ENCODE measurements at regions not wholly inside any gene's neighbourhood (a gene's known extent, or its start where the extent isn't known, plus 50 kb on each side); places are given as distances from the start of the nearest gene placed in this dataset.

DNA sequence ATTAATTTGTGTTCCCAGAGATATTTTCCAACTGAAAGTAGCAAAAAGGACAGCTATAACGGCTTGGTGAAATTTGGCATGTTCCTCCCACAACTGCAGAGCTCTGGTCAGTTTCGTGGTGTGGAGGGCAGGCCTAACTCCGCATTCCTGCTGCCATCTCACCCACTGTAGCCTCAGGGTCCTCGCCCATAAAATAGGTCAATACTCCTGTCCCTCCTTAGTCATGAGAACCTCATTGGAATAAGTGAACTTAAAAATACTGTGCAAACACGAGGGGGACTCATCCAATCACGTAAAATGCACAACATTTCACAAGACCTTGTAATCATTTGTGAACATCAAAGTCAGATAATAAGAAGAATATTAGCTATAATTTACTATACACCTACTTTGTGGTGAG is 143.5 kb upstream of the NCKAP5 start:
- WGBS, 10 experiments, result 48 to 100% (median 67%) methylated on average over 1 to 6 of the region's 6 CpGs; no CpG with 5 or more reads in 3 of the 10 experiments
- Histone ChIP-seq H3K4me1 (replicated peaks in 1 of 2) (peaks cover 19% of the 10 kb centered on the region in 2 donors), H3K27ac (no peak overlapping the region), H3K4me3 (no peak overlapping the region)
- in situ Hi-C loops (cut with MboI; ENCODE audit: low pct_unique_long_range_greater_than_20kb in 2 of 9, low sequenced_read_pairs in 9 of 9, unreplicated experiment in 9 of 9), result no loop called here
- ATAC-seq (replicated peaks in 6 of 8), result peak in 1 of 8 experiments; percentile 2

DNA sequence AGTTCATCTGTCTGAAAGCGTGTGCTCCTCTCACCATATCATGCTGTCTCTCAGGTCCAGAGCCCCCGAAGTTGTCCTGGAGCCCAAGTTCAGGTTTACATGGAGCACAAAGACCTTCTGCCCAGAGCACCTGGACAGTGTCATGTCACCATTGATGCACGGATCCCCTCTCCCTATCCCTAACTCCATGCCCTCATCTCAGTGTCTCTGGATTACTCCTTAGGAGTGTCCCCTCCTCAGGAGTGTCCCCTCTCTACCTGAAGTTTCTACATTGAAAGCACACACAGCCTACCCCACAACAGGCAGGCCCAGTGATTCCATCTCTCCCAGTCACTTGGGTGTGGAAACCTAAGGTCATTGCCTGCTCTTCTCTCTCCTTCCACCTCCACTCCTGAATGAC is 144.1 kb upstream of the NCKAP5 start:
- no peak overlapping the region for H3K27ac ChIP-seq
- peaks cover 19% of the 10 kb centered on the region in 2 donors for H3K4me1 ChIP-seq (replicated peaks in 1 of 2)
- ATAC-seq (replicated peaks in 6 of 8), result no peak
- WGBS, 10 experiments, result 40 to 100% (median 90%) methylated on average over 1 to 3 of the region's 3 CpGs; no CpG with 5 or more reads in 5 of the 10 experiments
- H3K4me3 ChIP-seq, result no peak overlapping the region
- in situ Hi-C loops (cut with MboI; ENCODE audit: low pct_unique_long_range_greater_than_20kb in 2 of 9, low sequenced_read_pairs in 9 of 9, unreplicated experiment in 9 of 9), result no loop called here

DNA sequence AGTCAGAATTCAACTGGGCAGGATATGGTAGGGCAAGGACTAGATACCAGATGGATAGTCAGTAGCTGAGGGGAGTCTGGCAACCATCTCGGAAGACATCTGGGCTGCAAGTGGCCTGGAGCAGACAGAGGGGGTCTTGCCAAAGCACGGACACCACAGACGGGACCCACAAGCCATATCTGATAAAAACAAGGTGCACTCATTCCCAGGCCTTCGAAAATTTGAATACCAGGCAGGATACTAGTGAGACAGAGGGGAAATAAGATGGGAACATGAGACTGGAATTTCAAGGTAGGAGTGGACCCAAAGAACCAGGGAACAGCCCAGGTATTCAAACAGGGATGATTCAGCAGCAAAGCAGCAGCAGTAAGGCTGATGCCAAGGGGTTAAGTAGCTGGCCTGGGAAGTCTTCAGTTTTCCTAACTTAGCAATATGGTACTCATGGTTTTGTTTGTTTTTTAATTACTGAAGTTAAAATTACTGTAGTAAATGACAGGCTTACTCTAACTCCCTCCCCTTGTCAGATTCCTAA is 144.9 kb upstream of the NCKAP5 start:
- 30 to 100% (median 91%) methylated on average over 1 to 2 of the region's 4 CpGs; no CpG with 5 or more reads in 4 of the 10 experiments for WGBS, 10 experiments
- no peak for ATAC-seq (replicated peaks in 6 of 8)
- Histone ChIP-seq H3K4me3 (no peak overlapping the region), H3K27ac (no peak overlapping the region), H3K4me1 (replicated peaks in 1 of 2) (peaks cover 19% of the 10 kb centered on the region in 2 donors)
- in situ Hi-C loops (cut with MboI; ENCODE audit: low pct_unique_long_range_greater_than_20kb in 2 of 9, low sequenced_read_pairs in 9 of 9, unreplicated experiment in 9 of 9), result no loop called here

DNA sequence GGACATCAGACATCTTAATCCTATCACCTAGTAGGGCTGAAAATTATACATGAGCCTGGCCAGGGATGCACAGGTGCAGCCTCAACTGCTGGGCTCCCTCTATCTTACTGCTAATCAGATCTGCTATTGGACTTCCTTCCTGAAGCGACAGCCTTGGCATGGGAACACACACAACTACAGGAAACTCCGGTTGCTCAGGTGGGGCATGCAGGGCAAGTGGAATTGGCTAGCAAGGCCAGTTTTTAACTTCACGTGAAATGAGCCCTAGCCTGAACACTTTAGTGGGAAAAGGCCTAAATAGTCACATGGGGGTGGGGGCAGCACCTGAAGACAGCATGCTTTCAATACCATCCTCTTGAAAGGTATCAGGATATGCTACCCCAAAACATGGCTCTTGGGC is 147.9 kb upstream of the NCKAP5 start:
- 83 to 100% (median 96%) methylated on average over 1 to 3 of the region's 3 CpGs; no CpG with 5 or more reads in 2 of the 10 experiments for WGBS, 10 experiments
- no peak for ATAC-seq (replicated peaks in 6 of 8)
- in situ Hi-C loops (cut with MboI; ENCODE audit: low pct_unique_long_range_greater_than_20kb in 2 of 9, low sequenced_read_pairs in 9 of 9, unreplicated experiment in 9 of 9), result no loop called here
- H3K27ac ChIP-seq, result no peak overlapping the region
- H3K4me1 ChIP-seq (replicated peaks in 1 of 2), result peaks cover 8 to 9% of the 10 kb centered on the region in 2 donors
- no peak overlapping the region for H3K4me3 ChIP-seq

DNA sequence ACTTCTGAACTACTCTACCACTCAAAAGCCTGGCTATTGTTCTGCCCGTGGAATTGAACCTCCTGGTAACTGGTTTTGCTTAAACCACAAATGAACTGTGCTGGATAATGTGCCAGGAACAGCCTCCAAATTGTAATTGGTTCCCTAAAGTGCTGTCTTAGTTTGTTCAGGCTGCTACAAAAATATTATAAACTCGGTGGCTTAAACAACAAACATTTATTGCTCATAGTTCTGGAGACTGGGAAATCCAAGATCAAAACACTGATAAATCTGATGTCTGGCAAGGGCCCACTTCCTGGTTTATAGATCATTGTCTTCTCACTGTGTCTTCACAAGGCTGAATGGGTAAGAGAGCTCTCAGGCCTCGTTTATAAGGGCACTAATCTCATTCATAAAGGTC is 149.2 kb upstream of the NCKAP5 start:
- 19 to 100% (median 80%) methylated on average over 1 to 3 of the region's 3 CpGs; no CpG with 5 or more reads in 4 of the 10 experiments for WGBS, 10 experiments
- in situ Hi-C loops (cut with MboI; ENCODE audit: low pct_unique_long_range_greater_than_20kb in 2 of 9, low sequenced_read_pairs in 9 of 9, unreplicated experiment in 9 of 9), result no loop called here
- no peak for ATAC-seq (replicated peaks in 6 of 8)
- no peak overlapping the region for H3K27ac ChIP-seq
- H3K4me1 ChIP-seq (replicated peaks in 1 of 2), result no peaks in the 10 kb centered on the region
- H3K4me3 ChIP-seq, result no peak overlapping the region

DNA sequence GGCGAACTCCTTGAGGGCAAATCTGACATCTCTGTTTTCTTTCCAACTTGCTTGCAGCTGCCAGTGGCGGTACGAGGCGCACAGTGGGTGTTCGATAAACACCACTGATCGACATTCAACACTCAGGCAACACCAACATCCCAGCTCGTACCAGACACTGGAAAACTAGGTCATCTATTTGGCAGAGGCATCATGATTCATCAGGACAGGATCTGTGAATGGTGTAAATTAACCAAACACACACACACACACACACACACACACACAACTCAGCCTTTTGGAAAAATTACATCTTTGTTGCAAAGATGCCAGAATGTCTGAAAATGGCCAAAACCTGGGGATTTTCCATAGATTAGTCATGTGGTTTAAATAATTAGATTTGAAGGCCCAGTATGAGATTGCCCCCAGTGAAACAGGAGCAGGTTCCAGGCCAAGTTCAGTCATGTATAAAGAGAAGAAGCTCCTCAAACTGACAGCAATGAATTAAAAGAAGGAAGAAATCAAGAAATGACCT is 150.5 kb upstream of the NCKAP5 start:
- in situ Hi-C loops (cut with MboI; ENCODE audit: low pct_unique_long_range_greater_than_20kb in 2 of 9, low sequenced_read_pairs in 9 of 9, unreplicated experiment in 9 of 9), result no loop called here
- no peaks in the 10 kb centered on the region for H3K4me1 ChIP-seq (replicated peaks in 1 of 2)
- WGBS, 10 experiments, result 16 to 100% (median 91%) methylated on average over 1 to 7 of the region's 7 CpGs; no CpG with 5 or more reads in 4 of the 10 experiments
- ATAC-seq (replicated peaks in 6 of 8), result peak in 2 of 8 experiments; percentile 20 to 81
- H3K27ac ChIP-seq, result no peak overlapping the region
- H3K4me3 ChIP-seq, result no peak overlapping the region

DNA sequence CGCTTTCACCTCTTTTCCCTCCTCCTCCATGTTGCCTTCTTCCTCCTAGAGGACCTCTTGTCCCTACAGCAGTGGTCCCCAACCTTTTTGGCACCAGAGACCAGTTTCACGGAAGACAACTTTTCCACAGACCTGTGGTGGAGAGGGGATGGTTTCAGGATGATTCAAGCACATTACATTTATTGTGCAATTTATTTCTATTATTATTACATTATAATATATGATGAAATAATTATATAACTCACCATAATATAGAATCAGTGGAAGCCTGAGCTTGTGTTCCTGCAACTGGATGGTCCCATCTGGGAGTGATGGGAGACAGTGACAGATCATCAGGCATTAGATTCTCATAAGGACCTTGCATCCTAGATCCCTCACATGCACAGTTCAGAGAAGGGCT is 152.2 kb upstream of the NCKAP5 start:
- no peak for ATAC-seq (replicated peaks in 6 of 8)
- in situ Hi-C loops (cut with MboI; ENCODE audit: low pct_unique_long_range_greater_than_20kb in 2 of 9, low sequenced_read_pairs in 9 of 9, unreplicated experiment in 9 of 9), result no loop called here
- Histone ChIP-seq H3K4me1 (replicated peaks in 1 of 2) (no peaks in the 10 kb centered on the region), H3K27ac (no peak overlapping the region), H3K4me3 (no peak overlapping the region)
- WGBS, 10 experiments, result 80 to 100% (median 100%) methylated on average over 1 to 2 of the region's 2 CpGs; no CpG with 5 or more reads in 3 of the 10 experiments

DNA sequence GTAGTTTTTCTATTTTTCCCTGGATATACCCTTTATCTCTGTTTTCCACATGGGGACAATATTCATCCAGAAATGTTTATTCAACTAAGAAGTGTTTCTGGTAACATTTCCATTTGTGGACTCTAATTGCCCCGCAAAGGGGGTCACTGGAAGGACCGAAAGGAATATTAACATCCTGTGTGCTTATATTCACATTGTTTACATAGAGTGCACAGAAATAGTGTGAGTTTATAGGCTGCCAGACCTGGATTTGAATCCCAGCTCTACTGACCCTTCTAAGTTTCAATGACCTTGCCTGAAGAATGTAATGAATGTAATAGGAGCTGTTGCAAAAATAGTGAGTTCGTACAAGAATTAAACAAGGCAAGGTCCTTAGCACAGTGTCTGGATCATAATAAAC is 152.9 kb upstream of the NCKAP5 start:
- in situ Hi-C loops (cut with MboI; ENCODE audit: low pct_unique_long_range_greater_than_20kb in 2 of 9, low sequenced_read_pairs in 9 of 9, unreplicated experiment in 9 of 9), result no loop called here
- Histone ChIP-seq H3K27ac (no peak overlapping the region), H3K4me3 (no peak overlapping the region), H3K4me1 (replicated peaks in 1 of 2) (no peaks in the 10 kb centered on the region)
- 81 to 100% (median 95%) methylated on average over 1 to 3 of the region's 3 CpGs; no CpG with 5 or more reads in 1 of the 10 experiments for WGBS, 10 experiments
- no peak for ATAC-seq (replicated peaks in 6 of 8)

DNA sequence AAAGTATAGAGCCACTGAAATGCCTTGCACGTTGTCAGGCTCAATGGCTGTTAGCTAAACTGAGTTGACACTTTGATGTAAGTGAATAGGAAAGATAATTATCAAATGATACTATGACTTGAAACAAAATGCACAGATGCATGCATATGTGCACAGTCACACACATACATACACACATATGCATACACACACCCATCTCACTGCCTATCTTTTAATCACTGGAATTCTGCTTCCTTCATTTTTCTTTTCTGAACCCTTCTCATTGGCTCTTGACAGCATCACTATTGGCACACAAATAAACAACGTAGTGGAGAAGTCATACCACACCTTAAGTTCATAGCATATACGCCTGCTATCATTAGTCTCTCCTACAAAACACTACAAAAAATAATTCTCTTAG is 154.9 kb upstream of the NCKAP5 start:
- in situ Hi-C loops (cut with MboI; ENCODE audit: low pct_unique_long_range_greater_than_20kb in 2 of 9, low sequenced_read_pairs in 9 of 9, unreplicated experiment in 9 of 9), result no loop called here
- peak in 3 of 8 experiments; percentile 64 to 90 (median 79) for ATAC-seq (replicated peaks in 6 of 8)
- 0 to 100% (median 87%) methylated on average over 1 to 3 of the region's 3 CpGs; no CpG with 5 or more reads in 1 of the 10 experiments for WGBS, 10 experiments
- Histone ChIP-seq H3K4me3 (no peak overlapping the region), H3K4me1 (replicated peaks in 1 of 2) (no peaks in the 10 kb centered on the region), H3K27ac (no peak overlapping the region)

DNA sequence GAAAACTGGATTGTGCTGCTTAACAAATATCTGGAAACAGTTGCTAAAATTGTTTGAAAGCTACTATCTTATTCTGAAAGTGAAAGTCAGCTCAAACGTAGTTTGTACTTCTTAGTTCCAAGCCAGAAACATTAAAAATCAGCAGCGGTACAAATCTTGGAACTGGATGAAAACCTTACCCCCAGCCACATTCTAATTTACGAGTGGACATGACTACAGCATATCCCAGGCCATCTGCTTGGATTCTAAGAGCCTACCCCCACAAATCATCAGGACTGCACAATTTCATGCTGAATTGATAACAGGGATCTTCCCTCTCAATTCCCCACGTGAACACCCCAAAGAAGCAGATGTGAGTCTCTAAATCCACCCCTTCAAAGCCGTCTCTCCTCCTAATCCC is 158.7 kb upstream of the NCKAP5 start:
- ATAC-seq (replicated peaks in 6 of 8), result no peak
- 0 to 94% (median 77%) methylated on average over 1 to 5 of the region's 5 CpGs; no CpG with 5 or more reads in 1 of the 10 experiments for WGBS, 10 experiments
- Histone ChIP-seq H3K4me3 (no peak overlapping the region), H3K27ac (no peak overlapping the region), H3K4me1 (replicated peaks in 1 of 2) (no peaks in the 10 kb centered on the region)
- in situ Hi-C loops (cut with MboI; ENCODE audit: low pct_unique_long_range_greater_than_20kb in 2 of 9, low sequenced_read_pairs in 9 of 9, unreplicated experiment in 9 of 9), result no loop called here

DNA sequence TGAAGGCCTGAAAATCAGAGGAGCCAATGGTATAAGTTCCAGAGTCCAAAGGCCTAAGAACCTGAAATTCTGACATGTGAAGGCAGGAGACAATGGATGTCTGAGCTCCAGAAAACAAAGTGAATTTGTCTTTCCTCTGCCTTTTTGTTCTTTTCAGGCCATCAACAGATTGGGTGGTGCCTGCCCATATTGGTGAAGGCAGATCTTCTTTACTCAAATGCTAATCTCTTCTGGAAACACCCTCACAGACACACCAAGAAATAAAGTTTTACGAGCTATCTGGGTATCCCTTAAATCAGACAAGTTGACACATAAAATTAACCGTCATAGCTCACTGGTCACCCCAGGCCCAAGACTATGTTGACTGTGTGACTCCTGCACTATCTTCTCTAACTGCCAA is 163.8 kb upstream of the NCKAP5 start:
- Histone ChIP-seq H3K27ac (no peak overlapping the region), H3K4me3 (no peak overlapping the region), H3K4me1 (replicated peaks in 1 of 2) (peaks cover under 1 to 2% of the 10 kb centered on the region in 2 donors)
- WGBS, 10 experiments, result 29 to 100% (median 100%) methylated on average over 1 to 2 of the region's 2 CpGs
- in situ Hi-C loops (cut with MboI; ENCODE audit: low pct_unique_long_range_greater_than_20kb in 2 of 9, low sequenced_read_pairs in 9 of 9, unreplicated experiment in 9 of 9), result no loop called here
- ATAC-seq (replicated peaks in 6 of 8), result peak in 1 of 8 experiments; percentile 67

DNA sequence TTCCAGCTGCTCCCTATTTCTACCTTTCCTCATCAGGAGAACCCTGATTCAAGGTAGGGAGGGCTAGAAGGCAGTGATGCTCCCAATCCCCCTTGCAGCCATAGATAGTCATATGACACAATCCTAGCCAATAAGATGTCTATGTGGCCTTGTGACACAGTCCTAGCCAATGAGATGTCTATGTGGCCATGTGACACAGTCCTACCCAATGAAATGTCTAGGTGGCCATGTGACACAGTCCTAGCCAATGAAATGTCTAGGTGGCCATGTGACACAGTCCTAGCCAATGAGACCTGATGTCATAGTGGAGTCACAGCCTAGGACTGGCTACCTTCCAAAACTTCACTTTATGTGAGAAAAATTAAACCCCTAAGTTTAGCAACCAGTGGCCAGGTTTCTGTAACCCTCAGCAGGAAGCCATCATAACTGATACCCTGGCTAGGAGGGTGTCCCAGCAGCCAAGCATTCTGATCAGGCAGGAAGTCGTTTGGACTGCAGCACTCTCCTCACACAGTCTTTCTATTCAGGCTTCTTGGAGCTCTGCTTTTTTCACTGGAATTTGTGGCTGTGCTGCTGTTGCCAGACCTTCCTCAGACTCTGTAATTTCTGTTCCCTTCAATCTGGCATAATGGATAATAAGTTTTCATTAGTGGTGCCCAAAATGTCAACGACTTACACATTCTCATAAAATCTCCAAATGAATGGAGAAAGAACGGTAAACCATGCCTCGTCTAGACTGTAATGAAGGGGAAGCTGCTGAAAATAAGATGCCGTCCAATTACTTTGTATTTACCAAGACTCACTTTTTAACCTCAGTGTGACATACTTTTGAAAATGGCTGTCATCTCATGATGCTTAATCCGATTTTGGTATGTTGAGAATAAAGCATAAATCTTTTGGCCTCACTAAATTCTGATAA is 165.0 kb upstream of the NCKAP5 start:
- Histone ChIP-seq H3K27ac (no peak overlapping the region), H3K4me1 (replicated peaks in 1 of 2) (peaks cover 7 to 10% of the 10 kb centered on the region in 2 donors), H3K4me3 (no peak overlapping the region)
- peak in 2 of 8 experiments; percentile 24 to 81 for ATAC-seq (replicated peaks in 6 of 8)
- in situ Hi-C loops (cut with MboI; ENCODE audit: low pct_unique_long_range_greater_than_20kb in 2 of 9, low sequenced_read_pairs in 9 of 9, unreplicated experiment in 9 of 9), result no loop called here
- WGBS, 10 experiments, result 30 to 90% (median 73%) methylated on average over 2 to 6 of the region's 6 CpGs

DNA sequence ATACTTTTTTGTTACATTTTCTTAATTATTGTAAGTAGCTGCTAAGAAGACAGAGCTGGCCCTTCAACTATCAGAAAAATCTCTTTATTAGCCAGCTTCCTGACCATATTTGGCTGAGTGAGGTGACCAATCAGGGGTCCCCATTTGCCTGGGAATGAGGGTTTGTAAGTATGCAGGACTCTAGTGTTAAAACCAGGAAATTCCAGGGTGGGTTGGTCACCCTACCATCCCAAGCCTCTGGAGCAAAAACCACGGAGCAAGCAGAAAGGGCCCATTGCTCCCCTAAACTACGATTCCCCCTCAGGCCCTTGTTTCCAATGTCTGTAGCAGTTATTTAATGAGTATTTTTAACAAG is 165.6 kb upstream of the NCKAP5 start:
- Histone ChIP-seq H3K4me3 (no peak overlapping the region), H3K4me1 (replicated peaks in 1 of 2) (peaks cover 7 to 10% of the 10 kb centered on the region in 2 donors), H3K27ac (no peak overlapping the region)
- in situ Hi-C loops (cut with MboI; ENCODE audit: low pct_unique_long_range_greater_than_20kb in 2 of 9, low sequenced_read_pairs in 9 of 9, unreplicated experiment in 9 of 9), result no loop called here
- ATAC-seq (replicated peaks in 6 of 8), result no peak
- 17 to 94% (median 67%) methylated on average over 1 to 2 of the region's 2 CpGs; no CpG with 5 or more reads in 7 of the 10 experiments for WGBS, 10 experiments

Data from motor neuron (in vitro differentiated cells).